AG09319 (cell line): ENCODE measurements at regions not wholly inside any gene's neighbourhood (a gene's known extent, or its start where the extent isn't known, plus 50 kb on each side); places are given as distances from the start of the nearest gene placed in this dataset.

Experiments used
- DNase-seq: peaks from one replicate; pipeline ENCODE4 v3.0.0-alpha.2; 2010; ENCODE audit warnings: low read depth; ENCODE audit errors: extremely low read depth
- CTCF ChIP-seq: IDR thresholded peaks from 2 replicates; pipeline ENCODE4 v1.5.1; 2011; ENCODE audit warnings: low read depth, mild to moderate bottlenecking, inconsistent platforms, low read length, moderate library complexity

DNA sequence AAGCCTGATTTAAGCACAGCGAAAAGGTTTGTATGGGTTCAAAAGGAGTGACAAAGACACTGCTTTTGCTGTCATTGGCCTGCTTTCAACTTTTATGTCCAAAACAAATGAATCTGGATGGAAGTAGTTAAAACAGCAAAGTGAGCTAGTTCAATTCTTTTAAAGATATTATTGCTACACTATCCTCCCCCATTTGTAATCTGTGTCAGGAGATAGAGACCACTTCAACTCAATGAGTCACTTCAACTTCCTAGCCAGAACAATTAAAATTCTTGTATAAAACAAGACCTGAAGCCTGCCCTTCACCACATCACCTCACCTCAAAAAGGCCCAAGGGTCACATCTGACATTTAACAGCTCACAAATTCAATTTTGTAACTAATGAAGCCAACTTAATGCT is 364.1 kb upstream of the LYPLAL1 start:
- TF ChIP-seq CTCF = no peak
- DNase-seq = no peak

DNA sequence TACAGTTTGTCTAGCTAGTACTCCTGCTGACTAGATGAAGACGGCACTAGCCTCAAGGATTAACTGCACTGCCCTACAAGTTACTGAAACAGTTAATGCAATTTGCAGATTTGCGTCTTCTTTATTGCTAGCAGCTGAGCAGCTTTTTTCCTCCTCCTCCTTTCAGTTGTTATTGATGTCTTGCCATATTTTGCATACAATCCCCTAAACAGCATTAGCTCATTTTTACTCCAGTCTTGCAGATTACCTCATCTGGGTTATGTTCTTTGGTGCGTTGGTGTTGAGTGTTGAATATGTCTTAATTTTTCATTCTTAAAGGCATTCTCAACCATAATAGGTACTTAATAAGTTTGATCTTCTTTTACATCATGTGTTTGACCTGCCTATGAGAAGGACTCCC is 363.4 kb upstream of the LYPLAL1 start:
- DNase-seq = no peak
- no peak for TF ChIP-seq CTCF

DNA sequence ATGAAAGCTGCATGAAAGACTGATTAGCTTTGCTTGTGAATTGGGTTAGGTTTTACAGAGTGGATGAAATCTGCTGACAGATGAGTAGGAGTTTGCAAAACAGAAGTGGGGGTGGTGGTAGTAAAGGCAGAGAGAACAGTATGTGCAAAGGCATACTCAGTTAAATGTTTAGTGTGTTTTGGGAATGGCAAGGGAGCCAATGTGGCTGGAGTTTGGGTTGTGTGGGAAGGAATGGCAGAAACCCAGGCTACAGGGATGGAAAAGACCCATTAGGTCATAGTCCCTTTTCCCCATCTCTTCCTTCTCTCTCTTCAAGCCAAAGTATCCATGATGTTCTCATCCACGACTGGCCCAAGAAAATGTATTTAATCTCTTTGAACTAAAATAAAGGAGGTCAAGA is 362.2 kb upstream of the LYPLAL1 start:
- no peak for TF ChIP-seq CTCF
- DNase-seq = no peak

- DNase-seq = no peak
- TF ChIP-seq CTCF = no peak
Observed at GRCh38 chr1:218812360-218812759, 361.3 kb upstream of the LYPLAL1 start.

GRCh38 chr1:218813237-218813636 is 360.4 kb upstream of the LYPLAL1 start:
- no peak for TF ChIP-seq CTCF
- no peak for DNase-seq

- no peak for TF ChIP-seq CTCF
- no peak for DNase-seq
Observed at GRCh38 chr1:218815076-218815475, 358.6 kb upstream of the LYPLAL1 start.

GRCh38 chr1:218817071-218817470 is 356.6 kb upstream of the LYPLAL1 start:
- TF ChIP-seq CTCF = no peak
- no peak for DNase-seq
